Testis (tissue), 2 donors: ENCODE measurements at regions not wholly inside any gene's neighbourhood (a gene's known extent, or its start where the extent isn't known, plus 50 kb on each side); places are given as distances from the start of the nearest gene placed in this dataset.

Experiments used
- POLR2A ChIP-seq: fragments of 450-650 bp; IDR thresholded peaks from one replicate; pipeline ENCODE4 v1.6.1; 2017; ENCODE audit warnings: antibody characterized with exemption, mild to moderate bottlenecking, moderate library complexity
- TF ChIP-seq, protein P1 (sequence below), 3 experiments: fragments of 450-650 bp in 2 of 3; fragments of 200-600 bp in 1 of 3; sonication (generic) in 1 of 3; IDR thresholded peaks; one replicate each; pipeline ENCODE4 v1.5.1; 2016 to 2019; ENCODE audit warnings: antibody characterized with exemption in 3 of 3, mild to moderate bottlenecking in 2 of 3, moderate library complexity in 1 of 3

DNA sequence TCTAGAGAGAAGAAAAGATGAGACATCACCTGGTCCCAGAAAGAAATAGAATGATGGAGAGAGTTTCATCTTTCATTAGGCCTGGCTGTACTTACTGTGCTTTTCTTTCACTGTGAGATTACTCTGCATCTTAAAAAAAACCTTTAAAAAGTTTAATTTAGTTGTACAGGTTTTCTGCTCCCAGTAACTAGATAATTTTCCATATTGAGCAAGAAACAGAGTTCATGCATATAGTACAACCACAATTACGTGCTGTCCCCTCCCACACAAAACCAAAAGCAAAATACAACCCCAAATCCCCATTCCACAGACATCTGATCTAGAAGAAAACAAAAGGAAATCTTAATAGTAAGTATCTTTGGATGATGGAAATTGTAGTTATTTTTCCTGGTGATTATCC is 371.2 kb downstream of the SH2D1A start:
- no peak for TF ChIP-seq POLR2A
- TF ChIP-seq, protein P1, sequence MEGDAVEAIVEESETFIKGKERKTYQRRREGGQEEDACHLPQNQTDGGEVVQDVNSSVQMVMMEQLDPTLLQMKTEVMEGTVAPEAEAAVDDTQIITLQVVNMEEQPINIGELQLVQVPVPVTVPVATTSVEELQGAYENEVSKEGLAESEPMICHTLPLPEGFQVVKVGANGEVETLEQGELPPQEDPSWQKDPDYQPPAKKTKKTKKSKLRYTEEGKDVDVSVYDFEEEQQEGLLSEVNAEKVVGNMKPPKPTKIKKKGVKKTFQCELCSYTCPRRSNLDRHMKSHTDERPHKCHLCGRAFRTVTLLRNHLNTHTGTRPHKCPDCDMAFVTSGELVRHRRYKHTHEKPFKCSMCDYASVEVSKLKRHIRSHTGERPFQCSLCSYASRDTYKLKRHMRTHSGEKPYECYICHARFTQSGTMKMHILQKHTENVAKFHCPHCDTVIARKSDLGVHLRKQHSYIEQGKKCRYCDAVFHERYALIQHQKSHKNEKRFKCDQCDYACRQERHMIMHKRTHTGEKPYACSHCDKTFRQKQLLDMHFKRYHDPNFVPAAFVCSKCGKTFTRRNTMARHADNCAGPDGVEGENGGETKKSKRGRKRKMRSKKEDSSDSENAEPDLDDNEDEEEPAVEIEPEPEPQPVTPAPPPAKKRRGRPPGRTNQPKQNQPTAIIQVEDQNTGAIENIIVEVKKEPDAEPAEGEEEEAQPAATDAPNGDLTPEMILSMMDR (IDR thresholded peaks at IDR 0.05), result no peak
